Left cardiac atrium (tissue), 4 donors: ENCODE measurements at regions not wholly inside any gene's neighbourhood (a gene's known extent, or its start where the extent isn't known, plus 50 kb on each side); places are given as distances from the start of the nearest gene placed in this dataset.

Experiments
- ATAC-seq, 2 donors: fragments of 200-7000 bp; cut with Tn5 transposase; one replicate each; pipeline ENCODE4 v1.9.1; 2020; ENCODE audit warnings: mild to moderate bottlenecking in 2 of 2, moderate library complexity in 2 of 2
- DNase-seq: peaks from one replicate; pipeline ENCODE4 v3.0.0-alpha.2; 2020
- intact Hi-C, 2 donors: fragments of 100-400 bp; cut with DNase I; formaldehyde crosslinking; loops; one replicate each; pipeline versions ENCODE4 v1.14.1 to v1.15.1; 2022 to 2023
- donor health status: DM: no; HTN: yes; CAD: no.
- donor health status: DM: no; HTN: yes; CAD: no; lungs with severe emphysema.
- donor health status: DM: yes; HTN: yes; CAD: no.
- donor health status: Dilated cardiomyopathy.

DNA sequence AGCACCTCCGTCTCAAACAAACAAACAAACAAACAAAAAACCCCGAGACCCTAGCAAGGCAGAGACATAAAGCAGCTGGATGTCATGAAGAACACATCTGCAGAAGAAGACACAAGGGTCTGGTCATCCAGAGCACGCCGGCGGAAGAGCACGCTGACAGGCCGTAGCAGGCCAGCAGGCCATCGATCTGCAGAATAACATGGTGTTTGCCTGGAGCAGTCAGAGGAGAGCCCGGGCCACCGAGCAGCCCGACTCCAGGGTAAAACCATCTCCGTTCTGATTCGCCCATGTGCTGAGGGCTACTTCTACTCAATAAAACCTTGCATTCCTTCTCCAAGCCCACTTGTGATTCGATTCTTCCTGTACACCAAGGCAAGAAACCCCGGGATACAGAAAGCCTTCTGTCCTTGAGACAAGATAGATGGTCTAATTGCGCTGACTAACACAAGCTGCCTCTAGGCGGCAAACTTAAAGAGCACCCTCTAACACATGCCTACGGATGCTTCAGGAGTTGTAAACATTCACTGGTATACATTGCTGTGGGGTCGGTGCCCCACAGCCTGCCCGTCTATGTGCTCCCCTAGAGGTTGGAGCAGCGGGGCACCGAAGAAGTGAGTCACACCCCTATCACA is 549.8 kb upstream of the NRXN1 start:
- intact Hi-C loops: no loop called here
- ATAC-seq: no peak

DNA sequence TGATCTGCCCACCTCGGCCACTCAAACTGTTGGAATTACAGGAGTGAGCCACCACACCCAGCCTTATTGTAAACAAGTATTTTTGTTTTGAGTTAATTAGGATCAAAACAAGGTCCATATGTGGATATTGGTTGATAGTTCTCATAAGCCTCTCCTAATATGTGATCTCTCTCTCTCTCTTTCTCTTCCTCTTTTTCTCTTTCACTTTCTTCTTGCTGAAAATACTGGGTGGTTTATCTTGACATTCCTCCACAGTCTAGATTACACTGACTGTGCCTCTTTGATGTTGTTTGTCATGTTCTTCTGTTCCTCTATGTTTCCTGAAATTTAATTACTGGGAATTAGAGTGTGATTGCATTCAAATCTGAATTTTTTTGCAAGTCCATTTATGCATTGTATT is 547.5 kb upstream of the NRXN1 start:
- ATAC-seq (no peak), DNase-seq (no peak)
- intact Hi-C loops: no loop called here

More for the DNA sequence above, 549.8 kb upstream of the NRXN1 start:
- DNase-seq: no peak

DNA sequence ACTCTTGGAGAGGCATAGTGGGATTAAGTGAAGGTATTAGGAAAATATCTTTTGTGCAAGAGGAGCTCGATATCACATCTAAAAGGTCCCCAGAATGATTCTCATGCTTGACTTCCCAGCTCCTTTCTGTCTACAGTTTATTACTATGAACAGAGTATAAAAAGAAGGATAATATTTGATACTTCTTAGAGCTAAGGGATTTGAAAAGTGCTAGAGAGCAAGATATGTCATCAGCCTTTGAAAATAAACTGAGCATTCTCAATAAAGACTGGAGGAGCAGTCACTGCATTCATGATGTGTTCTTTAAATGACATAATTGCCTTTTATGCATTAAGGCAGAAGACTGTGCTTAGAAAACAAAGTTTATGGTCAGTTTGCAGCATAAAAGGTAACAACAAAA is 543.2 kb upstream of the NRXN1 start:
- no peak for ATAC-seq
- intact Hi-C loops: no loop called here
- no peak for DNase-seq

DNA sequence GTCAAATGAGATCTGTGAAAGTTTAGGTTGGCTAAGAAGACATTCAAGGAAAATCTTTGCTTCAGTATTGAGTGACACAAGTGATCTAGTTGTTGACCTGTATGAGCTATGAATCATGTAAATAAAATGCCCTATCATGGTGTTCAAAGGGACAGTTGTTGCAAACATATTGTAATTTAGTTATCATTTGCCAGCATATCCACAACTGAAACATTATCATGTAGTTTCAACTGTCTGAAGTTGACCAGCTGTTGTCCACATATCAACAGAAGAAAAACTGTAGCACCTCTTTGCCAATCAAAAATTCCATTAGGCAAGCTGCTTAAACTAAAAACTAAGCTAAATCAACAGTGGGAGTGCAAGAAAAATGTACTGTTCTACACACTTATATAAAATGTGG is 527.1 kb upstream of the NRXN1 start:
- ATAC-seq: no peak
- intact Hi-C loops: no loop called here
- DNase-seq: no peak

DNA sequence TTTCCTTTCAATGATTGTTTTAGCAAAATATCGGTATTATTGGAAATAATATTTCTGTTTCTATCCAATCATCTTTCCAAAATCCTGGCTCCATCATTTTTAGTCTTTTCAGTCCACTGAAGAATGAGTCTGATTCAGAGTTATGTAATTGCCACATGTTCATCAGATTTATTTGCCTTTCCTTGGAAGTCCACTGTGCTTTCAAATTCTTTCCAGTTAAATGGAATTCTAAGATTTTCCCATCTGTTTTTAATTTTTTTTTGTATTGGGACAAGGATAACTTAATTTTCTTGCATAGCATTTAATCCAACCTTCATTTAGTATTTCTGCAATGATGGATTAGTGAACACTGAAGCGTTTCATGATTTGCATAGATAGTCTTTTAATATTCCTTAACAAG is 521.5 kb upstream of the NRXN1 start:
- DNase-seq (no peak), ATAC-seq (no peak)
- intact Hi-C loops: no loop called here

DNA sequence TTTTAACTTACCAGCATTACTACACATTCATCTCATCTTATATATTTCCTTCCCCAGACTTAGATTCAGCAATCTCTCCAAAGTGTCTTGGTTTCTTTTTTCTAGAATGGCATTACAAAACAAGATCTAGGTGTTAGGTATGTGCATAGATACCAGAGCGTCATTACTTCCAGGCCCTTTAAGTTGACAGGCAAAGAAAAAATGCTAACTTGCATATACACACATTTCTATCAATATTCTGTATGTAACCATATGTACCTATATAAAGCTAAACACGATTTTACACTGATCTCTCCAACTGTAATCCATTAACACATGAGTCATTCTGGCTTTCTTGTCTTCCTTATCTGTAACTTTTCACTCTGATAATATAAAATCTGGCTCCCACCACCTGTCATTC is 503.8 kb upstream of the NRXN1 start:
- intact Hi-C loops: no loop called here
- no peak for DNase-seq
- no peak for ATAC-seq

DNA sequence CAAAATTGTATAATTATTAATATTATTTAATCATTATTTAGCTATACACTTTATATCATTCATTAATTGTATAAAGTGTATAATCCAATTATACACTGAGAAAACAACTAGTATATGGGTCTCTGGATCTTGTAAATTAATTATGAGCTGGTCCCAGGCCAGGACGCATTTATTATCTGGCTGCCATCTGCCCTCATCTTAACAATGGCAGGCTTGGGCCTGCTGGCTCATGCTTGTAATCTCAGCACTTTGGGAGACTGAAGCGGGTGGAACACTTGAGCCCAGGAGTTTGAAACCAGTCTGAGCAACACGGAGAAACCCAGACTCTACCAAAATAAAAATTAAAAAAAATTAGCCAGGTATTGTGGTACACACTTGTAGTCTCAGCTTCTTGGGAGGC is 502.2 kb upstream of the NRXN1 start:
- DNase-seq (no peak), ATAC-seq (no peak)
- intact Hi-C loops: no loop called here

DNA sequence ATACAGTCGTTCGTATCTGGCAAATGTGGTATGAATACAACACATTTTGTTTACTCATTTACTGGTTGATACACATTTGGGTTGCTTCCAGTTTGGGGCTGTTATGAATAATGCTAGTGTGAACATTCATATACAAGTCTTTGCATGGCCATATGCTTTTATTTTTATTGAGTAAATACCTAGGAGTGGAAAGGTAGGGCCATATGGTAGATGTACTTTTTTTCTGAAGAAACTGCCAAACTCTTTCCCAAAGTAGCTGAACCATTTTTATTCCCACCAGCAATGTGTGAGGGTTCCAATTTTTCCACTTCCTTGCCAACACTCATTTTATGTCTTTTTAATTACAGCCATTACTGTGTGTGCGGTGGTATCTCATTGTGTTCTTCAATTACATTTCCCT is 496.2 kb upstream of the NRXN1 start:
- no peak for ATAC-seq
- DNase-seq: no peak
- intact Hi-C loops: no loop called here

DNA sequence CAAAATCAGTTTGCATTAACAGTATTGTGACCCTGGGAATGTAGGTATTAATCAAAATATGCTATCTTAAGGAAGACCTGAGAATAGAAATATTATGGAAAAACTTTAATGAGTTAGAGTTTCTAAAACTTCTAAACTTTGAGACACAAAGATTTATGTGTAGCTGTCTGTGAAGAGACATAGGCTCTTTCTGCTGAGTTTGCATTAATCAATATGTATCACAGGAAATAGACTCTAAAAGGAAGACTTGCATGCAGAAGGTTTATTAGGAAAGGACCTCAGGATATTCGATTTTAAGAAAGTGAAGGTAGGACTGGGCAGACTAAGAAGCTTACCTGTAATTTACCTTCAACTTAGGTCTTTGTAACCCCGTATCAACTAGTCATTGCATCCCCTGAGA is 494.8 kb upstream of the NRXN1 start:
- intact Hi-C loops: no loop called here
- ATAC-seq (no peak), DNase-seq (no peak)

DNA sequence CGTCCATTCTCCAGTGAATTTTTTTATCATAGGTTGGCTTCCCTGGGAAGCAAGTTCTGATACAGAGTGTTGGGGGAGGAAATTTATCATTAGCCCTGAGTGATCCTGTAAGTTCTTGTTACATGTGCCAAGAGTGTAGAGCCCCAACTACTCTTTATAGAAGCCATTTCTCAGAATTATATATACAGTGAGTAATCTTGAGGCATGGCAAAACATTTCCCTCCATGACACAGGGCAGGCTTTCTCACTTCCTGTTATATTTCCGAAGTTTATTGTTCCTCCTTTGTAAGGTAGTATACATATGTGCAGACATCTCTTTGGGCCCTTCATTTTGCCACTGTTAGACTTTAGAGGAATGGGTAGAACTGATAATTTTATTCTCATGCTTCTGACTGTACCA is 484.7 kb upstream of the NRXN1 start:
- intact Hi-C loops: no loop called here
- DNase-seq: no peak
- no peak for ATAC-seq

DNA sequence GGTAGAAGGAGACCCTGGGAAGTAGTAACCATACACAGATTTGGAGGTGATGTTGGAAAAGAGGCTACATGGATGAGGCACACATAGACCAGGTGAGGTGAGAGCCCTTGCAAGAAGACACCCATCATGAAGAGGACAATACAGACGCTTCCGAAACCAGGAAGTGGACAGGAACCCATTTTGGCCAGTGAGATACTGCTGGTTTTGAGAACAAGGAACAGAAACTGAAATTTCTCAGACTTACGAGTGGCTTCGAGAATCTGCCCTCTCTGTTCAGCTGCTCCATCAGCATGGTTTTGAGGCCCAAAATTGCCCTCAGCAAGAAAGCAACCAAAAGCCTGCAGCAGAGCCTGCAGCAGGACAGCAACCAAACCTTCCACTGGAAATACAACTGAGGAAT is 479.1 kb upstream of the NRXN1 start:
- DNase-seq: no peak
- no peak for ATAC-seq
- intact Hi-C loops: no loop called here

DNA sequence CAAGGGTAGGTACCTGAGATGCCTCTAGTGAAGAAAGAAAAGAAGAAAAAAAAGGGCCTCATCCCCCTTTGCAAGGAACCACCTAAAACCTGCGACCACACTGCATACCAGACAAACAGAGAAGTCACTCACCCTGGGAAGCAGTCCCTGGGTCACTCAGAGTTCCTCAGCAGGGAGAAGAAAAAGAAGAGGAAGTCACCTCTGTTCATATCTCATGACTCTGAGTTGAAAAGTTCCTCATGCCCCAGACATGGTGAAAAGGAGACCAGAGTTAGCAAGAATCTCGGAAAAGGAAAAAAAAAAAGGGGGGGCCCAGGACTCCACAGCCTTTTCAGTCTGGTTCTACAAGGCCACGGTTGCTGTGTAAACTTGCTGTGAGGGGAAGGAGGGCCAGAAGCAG is 478.4 kb upstream of the NRXN1 start:
- DNase-seq: no peak
- intact Hi-C loops: no loop called here
- no peak for ATAC-seq

DNA sequence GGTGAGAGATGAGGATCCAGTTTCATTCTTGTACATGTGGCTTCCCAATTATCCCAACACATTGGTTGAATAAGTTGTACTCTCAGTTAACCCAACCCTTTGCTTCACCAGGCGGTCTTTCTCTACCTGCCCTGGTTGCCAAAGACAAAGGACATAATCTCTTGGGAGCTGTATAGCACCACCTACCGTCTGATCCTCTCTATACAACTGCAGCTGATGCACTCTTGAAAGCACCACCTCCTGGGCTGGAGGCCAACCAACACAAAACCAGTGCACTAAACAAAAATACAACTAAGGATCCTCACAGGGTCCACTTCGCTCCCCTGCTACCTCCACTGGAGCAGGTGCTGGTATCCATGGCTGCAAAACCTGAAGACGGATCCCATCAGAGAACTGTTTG is 473.6 kb upstream of the NRXN1 start:
- DNase-seq (no peak), ATAC-seq (no peak)
- intact Hi-C loops: no loop called here

DNA sequence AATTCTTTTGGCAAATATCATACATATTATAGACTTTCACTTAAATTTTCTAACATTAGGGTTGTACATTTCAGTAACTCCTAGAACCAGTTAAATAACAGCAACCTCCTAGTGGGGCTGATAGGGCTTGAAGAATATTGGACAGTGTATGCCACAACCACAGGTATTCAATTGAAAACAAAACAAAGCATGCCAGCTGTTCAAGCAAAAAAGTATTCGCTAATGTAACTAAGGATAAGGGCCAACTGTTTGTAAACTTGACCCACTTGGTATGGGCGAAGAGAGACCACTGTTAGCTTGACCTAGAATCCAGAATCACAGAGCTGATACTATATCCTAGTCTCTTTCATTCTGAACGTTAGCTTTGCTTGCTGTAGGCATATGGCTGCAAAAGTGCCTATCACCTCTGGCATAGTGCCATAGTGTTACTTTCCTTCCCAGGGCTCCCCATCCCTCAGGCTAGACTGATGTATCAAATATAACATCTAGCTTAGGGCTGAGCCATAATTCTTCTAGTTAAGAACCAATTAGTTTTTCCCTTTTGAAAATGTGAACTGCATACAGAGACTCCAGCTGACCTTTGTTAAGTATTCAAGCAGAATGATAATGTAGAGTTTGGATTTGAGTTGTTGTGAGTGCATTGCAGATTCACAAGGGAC is 458.8 kb upstream of the NRXN1 start:
- ATAC-seq (no peak), DNase-seq (no peak)
- intact Hi-C loops: no loop called here

DNA sequence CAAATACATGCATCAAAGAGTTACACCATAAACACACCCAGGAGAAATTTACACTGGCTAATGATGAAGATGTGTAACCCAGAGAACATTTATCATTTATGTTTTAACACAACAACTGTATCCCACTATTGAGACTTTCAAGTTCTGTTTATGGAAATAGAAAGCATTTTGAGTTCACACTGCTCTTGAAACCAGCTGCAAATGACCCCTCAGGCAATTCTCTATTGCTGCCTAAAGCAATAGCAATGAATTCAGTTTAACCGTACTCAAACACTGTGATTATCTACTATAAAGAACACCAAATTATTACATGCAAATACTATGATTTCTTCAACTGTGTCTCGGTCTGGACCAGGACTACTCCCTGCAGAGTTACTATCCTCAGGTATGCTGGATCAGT is 452.7 kb upstream of the NRXN1 start:
- intact Hi-C loops: no loop called here
- ATAC-seq (no peak), DNase-seq (no peak)

DNA sequence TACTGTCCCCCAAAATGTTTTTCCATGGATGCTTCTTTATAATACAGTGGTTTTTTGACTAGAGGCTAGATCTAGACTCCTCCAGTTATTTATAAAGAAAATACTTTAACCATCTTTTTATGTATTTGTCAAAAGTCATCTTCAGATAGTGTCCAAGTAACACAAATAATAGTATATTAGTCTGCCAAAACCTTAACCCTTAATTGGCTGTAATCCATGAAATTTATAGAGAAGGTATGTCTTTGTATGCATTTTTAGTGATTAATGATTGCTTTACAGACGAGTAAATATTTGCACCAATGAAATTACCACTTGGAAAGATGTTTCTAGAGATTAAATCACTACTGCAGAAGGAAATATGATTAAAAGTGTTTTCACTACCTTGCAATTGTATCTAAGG is 451.8 kb upstream of the NRXN1 start:
- no peak for ATAC-seq
- intact Hi-C loops: no loop called here
- no peak for DNase-seq

DNA sequence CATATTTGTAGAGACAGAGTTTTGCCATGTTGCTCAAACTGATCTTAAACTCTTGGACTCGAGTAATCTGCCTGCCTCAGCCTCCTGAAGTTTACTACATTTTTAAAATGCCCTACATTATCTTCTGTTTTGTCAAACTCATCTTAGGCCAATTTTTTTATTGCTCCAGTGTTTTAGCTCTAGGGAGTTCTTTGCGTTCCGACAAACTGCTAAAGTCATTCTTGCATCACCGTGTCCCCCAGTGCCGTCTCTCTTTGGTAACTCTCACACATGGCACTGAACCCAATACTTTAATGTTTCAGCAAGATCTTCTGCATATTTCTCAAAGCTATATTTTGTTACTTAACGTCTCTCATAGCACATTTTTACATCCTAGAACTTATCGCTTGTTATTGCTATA is 440.9 kb upstream of the NRXN1 start:
- DNase-seq (no peak), ATAC-seq (peak in 1 of 2 donors; percentile 78)
- intact Hi-C loops: no loop called here

DNA sequence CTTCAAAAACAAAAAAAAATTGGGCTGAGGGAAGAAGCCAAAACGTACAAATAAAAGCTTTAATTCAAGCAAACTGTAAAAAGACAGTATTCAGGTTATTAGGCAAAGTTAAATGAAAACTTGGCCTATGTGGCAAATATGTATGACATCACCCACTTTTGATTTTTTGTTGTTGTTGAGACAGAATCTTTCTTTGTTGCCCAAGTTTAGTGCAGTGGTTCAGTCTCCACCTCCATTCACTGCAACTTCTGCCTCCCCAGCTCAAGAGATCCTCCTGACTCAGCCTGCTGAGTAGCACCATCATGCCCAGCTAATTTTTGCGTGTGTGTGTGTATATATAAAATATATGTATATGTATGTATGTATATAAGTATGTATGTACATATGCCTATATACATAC is 440.4 kb upstream of the NRXN1 start:
- ATAC-seq: peak in 1 of 2 donors; percentile 76
- intact Hi-C loops: no loop called here
- no peak for DNase-seq

DNA sequence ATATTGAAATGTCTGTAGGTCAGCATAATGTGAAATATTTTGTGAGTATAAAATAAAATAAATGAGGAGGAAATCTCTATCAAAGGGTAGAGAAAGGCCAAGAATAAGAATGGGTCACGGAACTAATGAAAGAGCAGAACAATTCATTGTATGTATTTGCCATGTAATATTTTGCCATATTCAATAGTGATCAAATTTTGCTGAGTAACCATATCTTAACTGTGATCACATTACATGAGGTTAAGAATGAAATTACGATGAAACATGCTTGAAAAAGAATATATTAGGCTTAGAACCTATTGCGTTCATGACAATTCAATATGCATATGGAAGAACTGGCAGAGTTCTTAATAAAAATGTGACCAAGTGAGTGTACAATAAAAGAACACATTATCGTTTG is 437.2 kb upstream of the NRXN1 start:
- intact Hi-C loops: no loop called here
- DNase-seq (no peak), ATAC-seq (no peak)

DNA sequence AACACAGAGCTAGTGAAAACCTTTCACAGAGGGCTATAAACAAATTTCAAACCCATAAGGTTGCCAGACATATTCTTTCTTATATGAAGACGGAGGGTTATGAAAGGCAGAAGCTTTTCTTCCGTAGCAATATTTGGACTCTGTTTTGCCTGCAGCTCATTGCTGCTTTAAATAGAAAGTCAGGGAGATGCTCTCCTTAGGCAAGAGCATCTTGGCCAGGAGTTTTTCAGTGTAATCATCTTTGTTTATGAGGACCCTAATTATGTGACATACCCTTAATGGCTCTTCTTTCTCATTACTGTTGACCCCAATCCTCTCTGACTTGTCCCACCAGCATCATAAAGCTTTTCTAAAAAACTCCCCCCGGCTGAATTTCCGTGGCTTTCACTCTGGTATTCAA is 433.4 kb upstream of the NRXN1 start:
- ATAC-seq (no peak), DNase-seq (no peak)
- intact Hi-C loops: no loop called here

DNA sequence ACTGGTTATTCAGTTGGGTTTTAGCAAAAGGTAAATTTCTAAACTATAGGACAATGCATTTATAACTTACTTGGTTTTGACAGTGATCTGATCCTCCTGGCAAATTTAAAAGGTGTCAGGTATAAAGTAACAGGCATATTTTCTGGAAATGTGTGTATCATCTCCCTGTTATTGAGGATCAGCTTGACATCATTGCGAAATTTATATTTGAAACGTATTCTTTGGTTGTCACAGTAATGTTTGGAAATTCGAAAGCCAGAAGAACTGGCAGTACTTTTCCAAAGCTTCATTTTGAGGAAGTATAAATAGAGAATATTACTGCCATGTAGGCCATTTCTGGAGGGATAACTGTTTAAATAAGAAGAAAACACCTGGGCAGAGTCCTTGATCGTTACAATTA is 422.2 kb upstream of the NRXN1 start:
- no peak for ATAC-seq
- DNase-seq: no peak
- intact Hi-C loops: no loop called here

DNA sequence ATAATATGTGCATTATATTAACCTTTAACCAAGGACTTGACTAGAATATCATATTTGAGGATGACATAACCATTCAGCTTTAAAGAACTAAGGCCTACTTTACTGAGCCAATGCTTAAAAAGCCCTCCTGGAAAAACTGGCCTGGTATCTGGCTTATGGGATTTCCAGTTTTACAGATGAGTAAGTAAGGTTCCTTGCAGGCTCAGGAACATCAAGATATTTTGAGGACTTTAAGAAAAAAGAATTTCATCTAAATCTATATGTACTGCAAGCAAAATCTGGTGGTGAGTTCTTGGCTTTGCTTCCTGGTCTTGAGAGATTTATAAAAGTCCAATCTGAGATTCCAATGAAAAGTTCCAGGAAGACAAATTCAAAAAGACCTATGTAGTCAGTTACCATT is 417.0 kb upstream of the NRXN1 start:
- DNase-seq: no peak
- intact Hi-C loops: no loop called here
- no peak for ATAC-seq
